NT2/D1 (cell line): ENCODE measurements at regions not wholly inside any gene's neighbourhood (a gene's known extent, or its start where the extent isn't known, plus 50 kb on each side); places are given as distances from the start of the nearest gene placed in this dataset.

Experiments used
- YY1 ChIP-seq: IDR thresholded peaks from 2 replicates; pipeline ENCODE4 v1.6.1; 2011; ENCODE audit not compliant: insufficient read length, insufficient read depth
- ZNF274 ChIP-seq: IDR thresholded peaks from 2 replicates; pipeline ENCODE4 v1.6.1; 2011; ENCODE audit warnings: mild to moderate bottlenecking, low read depth, low read length

- TF ChIP-seq YY1 (no peak), ZNF274 (no peak)
Measured at GRCh38 chr7:106561151-106561550, 99.8 kb downstream of the CCDC71L start.
